HCT116 (cell line): ENCODE measurements at regions not wholly inside any gene's neighbourhood (a gene's known extent, or its start where the extent isn't known, plus 50 kb on each side); places are given as distances from the start of the nearest gene placed in this dataset.

Experiments
- ATAC-seq: fragments of 200-7000 bp; cut with Tn5 transposase; 2 replicates; pipeline ENCODE4 v1.9.1; 2020; ENCODE audit warnings: mild to moderate bottlenecking, moderate library complexity
- BruUV-seq: library from RNA; stranded (reverse); fragments of 400-500 nt; replicated peaks from 2 replicates; lab custom pipeline; 2021; lab: Mats Ljungman, UMichigan
- CTCF ChIA-PET: fragments of 300-600 bp; sonication (Branson Sonifier 250); formaldehyde crosslinking; loops from one replicate; lab custom pipeline; 2021; ENCODE audit warnings: antibody characterized with exemption; lab: Charles Lee
- POLR2A ChIA-PET: fragments of 300-600, 350-600 bp; sonication (Branson Sonifier 250); formaldehyde crosslinking; loops from one replicate; lab custom pipeline; 2021; ENCODE audit warnings: antibody characterized with exemption; lab: Charles Lee
- RAD21 ChIA-PET, 2 experiments: fragments of 300-600 bp; sonication (Branson Sonifier 250); formaldehyde crosslinking; loops; one replicate each; lab custom pipeline; 2023; ENCODE audit warnings: low total read pairs in 2 of 2; ENCODE audit not compliant: uncharacterized antibody in 2 of 2, unreplicated experiment in 2 of 2, low non-redundant PET in 1 of 2; lab: Charles Lee
- DNase-seq: peaks from one replicate; pipeline ENCODE4 v3.0.0-alpha.2; 2010; ENCODE audit warnings: low read depth, low spot score
- H2AFZ ChIP-seq: fragments of 200-600 bp; shearing (Covaris generic), sonication (generic); 2 replicates; pipeline ENCODE4 v1.6.1; 2017; ENCODE audit warnings: low read depth, mixed run types, mixed read lengths, antibody characterized with exemption, low read length; ENCODE audit not compliant: poor library complexity, severe bottlenecking
- H3K27ac ChIP-seq: 2 replicates; pipeline ENCODE4 v1.5.1; 2012; ENCODE audit warnings: low read depth, low read length
- H3K27me3 ChIP-seq: fragments of 200-600 bp; sonication (generic); 2 replicates; pipeline ENCODE4 v1.6.1; 2016; ENCODE audit warnings: mixed run types, low read length, mixed read lengths; ENCODE audit not compliant: insufficient read depth
- H3K36me3 ChIP-seq, 2 experiments: fragments of 200-500 bp in 1 of 2; fragments of 200-600 bp in 1 of 2; sonication (Bioruptor generic) in 1 of 2; sonication (generic) in 1 of 2; 2 replicates each; pipeline versions ENCODE4 v1.5.1 to v1.6.1; 2014 to 2016; ENCODE audit warnings: low read length in 2 of 2, inconsistent platforms in 1 of 2, mixed read lengths in 1 of 2, mixed run types in 1 of 2; ENCODE audit not compliant: insufficient read depth in 2 of 2, control insufficient read depth in 1 of 2
- H3K4me1 ChIP-seq, 2 experiments: fragments of 200-600 bp in 1 of 2; sonication (generic) in 1 of 2; 2 replicates each; pipeline versions ENCODE4 v1.5.1 to v1.6.1; 2012 to 2017; ENCODE audit warnings: low read length in 2 of 2, inconsistent platforms in 1 of 2, mild to moderate bottlenecking in 1 of 2, mixed read lengths in 1 of 2, mixed run types in 1 of 2, moderate library complexity in 1 of 2; ENCODE audit not compliant: insufficient read depth in 2 of 2, control insufficient read depth in 1 of 2
- H3K4me2 ChIP-seq: fragments of 200-600 bp; sonication (generic); 2 replicates; pipeline ENCODE4 v1.6.1; 2017; ENCODE audit warnings: mixed run types, low read length, mixed read lengths
- H3K4me3 ChIP-seq, 2 experiments: fragments of 200-600 bp in 1 of 2; sonication (generic) in 1 of 2; replicated peaks in 1 of 2; 2 replicates each; pipeline ENCODE4 v1.5.1; 2011 to 2016; ENCODE audit warnings: low read length in 2 of 2, control low read depth in 1 of 2, low read depth in 1 of 2, mild to moderate bottlenecking in 1 of 2, mixed read lengths in 1 of 2, mixed run types in 1 of 2
- H3K79me2 ChIP-seq: fragments of 200-600 bp; sonication (generic); 2 replicates; pipeline ENCODE4 v1.6.1; 2017; ENCODE audit warnings: mild to moderate bottlenecking, mixed run types, low read length, moderate library complexity, mixed read lengths; ENCODE audit not compliant: insufficient read depth
- H3K9ac ChIP-seq: fragments of 200-600 bp; sonication (generic); 2 replicates; pipeline ENCODE4 v1.6.1; 2016; ENCODE audit warnings: low read length, mixed read lengths
- H3K9me2 ChIP-seq: fragments of 200-600 bp; sonication (generic), shearing (Covaris generic); 2 replicates; pipeline ENCODE4 v1.6.1; 2017; ENCODE audit warnings: mixed run types, mild to moderate bottlenecking, moderate library complexity; ENCODE audit not compliant: insufficient read depth
- H3K9me3 ChIP-seq, 2 experiments: fragments of 200-500 bp in 1 of 2; fragments of 200-600 bp in 1 of 2; sonication (Bioruptor generic) in 1 of 2; sonication (generic) in 1 of 2; 2 replicates each; pipeline ENCODE4 v1.6.1; 2014 to 2017; ENCODE audit warnings: low read length in 2 of 2, mixed read lengths in 2 of 2, inconsistent platforms in 1 of 2, low read depth in 1 of 2, mild to moderate bottlenecking in 1 of 2, mixed run types in 1 of 2, moderate library complexity in 1 of 2; ENCODE audit not compliant: control insufficient read depth in 1 of 2, insufficient read depth in 1 of 2
- H4K20me1 ChIP-seq: fragments of 200-600 bp; sonication (generic), shearing (Covaris generic); 2 replicates; pipeline ENCODE4 v1.6.1; 2017; ENCODE audit warnings: mixed run types, mild to moderate bottlenecking, moderate library complexity; ENCODE audit not compliant: insufficient read depth
- ELF1 ChIP-seq: IDR thresholded peaks from 2 replicates; pipeline ENCODE4 v1.6.1; 2012; ENCODE audit warnings: low read depth, borderline replicate concordance
- EZH2 ChIP-seq: fragments of 200-600 bp; sonication (generic); IDR thresholded peaks from 2 replicates; pipeline ENCODE4 v1.6.1; 2017; ENCODE audit warnings: antibody characterized with exemption, mixed run types
- EZH2phosphoT487 ChIP-seq: fragments of 200-600 bp; IDR thresholded peaks from 2 replicates; pipeline ENCODE4 v1.6.1; 2018; ENCODE audit warnings: antibody characterized with exemption, borderline replicate concordance
- FOSL1 ChIP-seq: IDR thresholded peaks from 2 replicates; pipeline ENCODE4 v1.6.1; 2012; ENCODE audit warnings: low read depth
- JUND ChIP-seq: IDR thresholded peaks from 2 replicates; pipeline ENCODE4 v1.6.1; 2012
- POLR2A ChIP-seq: IDR thresholded peaks from 2 replicates; pipeline ENCODE4 v1.7.0; 2011; ENCODE audit warnings: borderline replicate concordance; ENCODE audit not compliant: insufficient read depth, insufficient read length; ENCODE audit errors: extremely low read depth
- POLR2AphosphoS5 ChIP-seq: IDR thresholded peaks from 2 replicates; pipeline ENCODE4 v1.6.1; 2011; ENCODE audit warnings: mild to moderate bottlenecking, low read depth, low read length, moderate library complexity
- SIN3A ChIP-seq: IDR thresholded peaks from 2 replicates; pipeline ENCODE4 v1.6.1; 2012; ENCODE audit warnings: low read depth
- SP1 ChIP-seq: IDR thresholded peaks from 2 replicates; pipeline ENCODE4 v1.6.1; 2012; ENCODE audit warnings: low read depth
- SRF ChIP-seq: IDR thresholded peaks from 2 replicates; pipeline ENCODE4 v1.6.1; 2012; ENCODE audit warnings: low read depth
- YY1 ChIP-seq: IDR thresholded peaks from 2 replicates; pipeline ENCODE4 v1.6.1; 2011; ENCODE audit warnings: low read length, low read depth, moderate library complexity, mild to moderate bottlenecking; ENCODE audit not compliant: insufficient replicate concordance; ENCODE audit errors: extremely low read depth
- ZFX ChIP-seq: fragments of 450-650 bp; IDR thresholded peaks from 2 replicates; pipeline ENCODE4 v1.6.1; 2017
- ZNF274 ChIP-seq: fragments of 200-500 bp; sonication (Bioruptor generic); IDR thresholded peaks from 2 replicates; pipeline ENCODE4 v1.6.1; 2014; ENCODE audit warnings: mild to moderate bottlenecking, low read depth, low read length, inconsistent platforms
- intact Hi-C: fragments of 100-400 bp; cut with micrococcal nuclease; formaldehyde crosslinking; loops from 2 replicates; pipeline ENCODE4 v1.10.0; 2022
- TF ChIP-seq, protein P1 (sequence below): IDR thresholded peaks from 2 replicates; pipeline ENCODE4 v1.6.1; 2012; ENCODE audit warnings: low read depth

DNA sequence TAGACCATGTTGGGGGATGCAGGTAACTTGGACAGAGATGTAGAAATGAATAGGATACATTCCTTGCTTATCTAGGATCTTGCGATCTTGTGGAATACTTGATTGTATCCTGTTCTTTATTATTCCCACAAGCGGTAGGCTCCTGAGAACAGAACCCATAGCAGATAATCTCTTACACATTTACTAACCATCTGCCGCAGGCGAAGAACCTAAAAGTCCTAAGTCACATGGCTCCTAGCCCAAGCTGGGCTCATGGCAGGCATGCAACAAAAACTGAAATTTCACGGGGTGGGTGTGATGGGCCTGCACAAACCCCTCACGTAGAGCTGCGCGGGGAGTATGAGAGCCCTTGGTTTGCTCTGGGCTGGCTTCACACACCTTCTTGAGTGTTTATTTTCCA, 177.4 kb upstream of the NECTIN1 start:
- DNase-seq (no peak), ATAC-seq (no peak)
- no peak overlapping the region for H3K9ac ChIP-seq
- peaks cover 19% of the 10 kb centered on the region; the same call in 1 of the 2 replicates for H3K27me3 ChIP-seq
- H4K20me1 ChIP-seq: no peaks in the 10 kb centered on the region
- no peak overlapping the region for H2AFZ ChIP-seq
- no peak overlapping the region for H3K4me2 ChIP-seq
- CTCF ChIA-PET: no interaction called here
- intact Hi-C loops: no loop called here
- H3K36me3 ChIP-seq: no peaks in the 10 kb centered on the region
- RAD21 ChIA-PET: no interaction called here
- POLR2A ChIA-PET: no interaction called here
- no peaks in the 10 kb centered on the region for H3K79me2 ChIP-seq
- BruUV-seq: no TSS peak
- no peak overlapping the region for H3K4me3 ChIP-seq
- H3K27ac ChIP-seq: no peak overlapping the region
- H3K9me3 ChIP-seq: no peaks in the 10 kb centered on the region
- TF ChIP-seq ELF1: no peak
- no peak for TF ChIP-seq EZH2phosphoT487
- no peak for TF ChIP-seq SIN3A
- no peak for TF ChIP-seq ZNF274
- TF ChIP-seq FOSL1: no peak
- no peak for TF ChIP-seq EZH2
- no peak for TF ChIP-seq POLR2A
- no peak for TF ChIP-seq SP1
- TF ChIP-seq, protein P1, sequence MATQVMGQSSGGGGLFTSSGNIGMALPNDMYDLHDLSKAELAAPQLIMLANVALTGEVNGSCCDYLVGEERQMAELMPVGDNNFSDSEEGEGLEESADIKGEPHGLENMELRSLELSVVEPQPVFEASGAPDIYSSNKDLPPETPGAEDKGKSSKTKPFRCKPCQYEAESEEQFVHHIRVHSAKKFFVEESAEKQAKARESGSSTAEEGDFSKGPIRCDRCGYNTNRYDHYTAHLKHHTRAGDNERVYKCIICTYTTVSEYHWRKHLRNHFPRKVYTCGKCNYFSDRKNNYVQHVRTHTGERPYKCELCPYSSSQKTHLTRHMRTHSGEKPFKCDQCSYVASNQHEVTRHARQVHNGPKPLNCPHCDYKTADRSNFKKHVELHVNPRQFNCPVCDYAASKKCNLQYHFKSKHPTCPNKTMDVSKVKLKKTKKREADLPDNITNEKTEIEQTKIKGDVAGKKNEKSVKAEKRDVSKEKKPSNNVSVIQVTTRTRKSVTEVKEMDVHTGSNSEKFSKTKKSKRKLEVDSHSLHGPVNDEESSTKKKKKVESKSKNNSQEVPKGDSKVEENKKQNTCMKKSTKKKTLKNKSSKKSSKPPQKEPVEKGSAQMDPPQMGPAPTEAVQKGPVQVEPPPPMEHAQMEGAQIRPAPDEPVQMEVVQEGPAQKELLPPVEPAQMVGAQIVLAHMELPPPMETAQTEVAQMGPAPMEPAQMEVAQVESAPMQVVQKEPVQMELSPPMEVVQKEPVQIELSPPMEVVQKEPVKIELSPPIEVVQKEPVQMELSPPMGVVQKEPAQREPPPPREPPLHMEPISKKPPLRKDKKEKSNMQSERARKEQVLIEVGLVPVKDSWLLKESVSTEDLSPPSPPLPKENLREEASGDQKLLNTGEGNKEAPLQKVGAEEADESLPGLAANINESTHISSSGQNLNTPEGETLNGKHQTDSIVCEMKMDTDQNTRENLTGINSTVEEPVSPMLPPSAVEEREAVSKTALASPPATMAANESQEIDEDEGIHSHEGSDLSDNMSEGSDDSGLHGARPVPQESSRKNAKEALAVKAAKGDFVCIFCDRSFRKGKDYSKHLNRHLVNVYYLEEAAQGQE: no peak
- no peak for TF ChIP-seq YY1
- no peak for TF ChIP-seq POLR2AphosphoS5
- no peak for TF ChIP-seq JUND
- no peak for TF ChIP-seq SRF
- no peak for TF ChIP-seq ZFX
- TF ChIP-seq, all 23 proteins: peak for 0
- no peaks in the 10 kb centered on the region for H3K9me2 ChIP-seq
- no peaks in the 10 kb centered on the region for H3K4me1 ChIP-seq
